Stimulated activated CD8-positive, alpha-beta memory T cell treated with anti-CD3 and anti-CD28 coated beads, Interleukin-4, amount 100 ng/mL, for 48 hours (primary cell): ENCODE measurements at regions not wholly inside any gene's neighbourhood (a gene's known extent, or its start where the extent isn't known, plus 50 kb on each side); places are given as distances from the start of the nearest gene placed in this dataset.
"Not testable (repeated sequence)": the region's sequence is repeated elsewhere in the genome, so short reads cannot be mapped to it uniquely, and the experiment has no call there.

Experiments
- DNase-seq: peaks from one replicate; pipeline ENCODE4 v3.0.0-alpha.2; 2020

DNA sequence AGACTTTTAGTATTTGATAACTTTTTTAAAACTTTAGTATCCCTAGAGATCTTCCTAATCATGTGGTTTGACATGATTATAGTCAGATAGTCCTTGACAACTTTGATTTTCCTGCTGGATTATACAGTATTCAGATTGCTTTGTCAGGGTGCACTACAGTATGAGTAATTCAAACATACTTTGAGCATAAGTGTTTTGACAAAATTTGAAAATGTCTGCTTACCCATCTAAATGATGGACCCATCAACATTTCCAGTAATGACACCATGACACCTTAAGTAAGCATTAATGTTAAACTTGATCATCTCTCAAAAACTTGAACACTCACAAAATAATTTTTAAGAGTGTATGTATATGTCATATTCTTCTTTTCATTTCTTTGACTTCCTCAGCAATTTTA is 514.5 kb upstream of the SMIM31 start:
- DNase-seq = no peak

DNA sequence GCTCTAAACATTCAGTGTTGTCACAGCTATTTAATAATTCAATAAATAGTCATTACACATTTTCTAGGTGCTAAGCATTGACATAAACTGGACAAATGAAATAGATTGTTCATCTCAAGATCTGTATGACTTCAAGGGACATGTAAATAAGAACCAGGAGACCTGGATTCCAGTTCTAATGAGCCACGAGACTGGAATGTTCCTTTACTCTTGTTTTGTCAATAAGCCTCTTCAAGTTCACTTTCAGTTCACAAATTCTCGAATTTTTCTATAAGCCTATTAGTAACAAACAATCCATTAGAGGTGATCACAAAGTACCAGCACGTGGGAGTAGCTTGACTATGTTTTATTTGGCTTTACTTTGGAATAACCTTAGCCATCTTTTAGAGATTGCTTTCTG is 514.0 kb upstream of the SMIM31 start:
- no peak for DNase-seq

DNA sequence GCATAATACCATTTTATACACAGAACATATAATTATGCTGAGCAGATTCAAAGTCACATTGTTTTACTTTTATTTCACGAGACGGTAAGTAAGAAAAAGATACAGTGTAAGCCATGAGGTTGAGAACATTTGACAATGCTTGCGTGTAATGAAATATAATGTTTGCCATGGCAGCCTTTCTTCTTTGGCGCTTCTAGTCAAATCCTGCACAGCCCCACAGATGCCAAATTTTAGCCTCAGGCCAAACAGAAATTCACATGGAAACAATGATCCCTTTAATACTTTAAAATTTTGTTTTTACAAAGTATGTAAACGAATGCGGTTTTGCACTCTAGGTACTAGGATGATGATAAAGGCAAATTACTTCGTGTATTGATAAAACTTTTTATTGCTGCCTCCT is 502.7 kb upstream of the SMIM31 start:
- DNase-seq = no peak

DNA sequence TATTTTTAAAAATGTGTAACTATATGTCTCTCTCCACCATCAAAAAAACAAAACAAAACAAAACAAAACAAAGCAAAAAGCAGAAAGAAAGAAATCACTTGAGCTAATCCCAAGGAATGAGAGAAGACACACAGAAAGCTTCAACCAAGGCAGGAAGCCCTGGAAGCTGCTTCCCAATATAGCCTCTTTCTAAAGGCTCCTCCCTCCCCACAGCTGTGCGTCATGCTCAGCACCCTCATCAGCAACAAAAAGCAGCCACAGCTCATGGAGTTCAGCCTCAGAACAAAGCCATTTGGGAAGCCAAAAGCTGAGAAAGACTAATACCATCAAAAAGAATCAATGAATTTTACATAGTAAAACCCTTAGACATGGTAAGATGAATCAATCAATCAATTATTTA is 501.6 kb upstream of the SMIM31 start:
- no peak for DNase-seq

DNA sequence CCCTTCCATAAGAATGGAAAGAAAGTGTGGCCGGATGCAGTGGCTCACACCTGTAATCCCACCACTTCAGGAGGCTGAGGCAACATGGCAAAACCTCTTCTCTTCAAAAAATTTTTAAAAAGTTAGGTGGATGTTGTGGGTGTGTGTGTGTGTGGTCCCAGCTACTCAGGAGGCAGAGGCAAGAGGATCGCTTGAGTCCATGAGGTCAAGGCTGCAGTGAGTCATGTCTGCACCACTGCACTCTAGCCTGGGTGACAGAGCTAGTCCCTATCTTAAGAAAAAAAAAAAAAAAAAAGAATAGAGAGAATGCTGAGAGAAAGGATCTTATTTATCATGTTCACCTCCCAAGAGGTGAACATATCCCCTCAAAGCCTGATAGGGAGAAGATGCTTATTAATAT is 492.1 kb upstream of the SMIM31 start:
- DNase-seq = no peak

DNA sequence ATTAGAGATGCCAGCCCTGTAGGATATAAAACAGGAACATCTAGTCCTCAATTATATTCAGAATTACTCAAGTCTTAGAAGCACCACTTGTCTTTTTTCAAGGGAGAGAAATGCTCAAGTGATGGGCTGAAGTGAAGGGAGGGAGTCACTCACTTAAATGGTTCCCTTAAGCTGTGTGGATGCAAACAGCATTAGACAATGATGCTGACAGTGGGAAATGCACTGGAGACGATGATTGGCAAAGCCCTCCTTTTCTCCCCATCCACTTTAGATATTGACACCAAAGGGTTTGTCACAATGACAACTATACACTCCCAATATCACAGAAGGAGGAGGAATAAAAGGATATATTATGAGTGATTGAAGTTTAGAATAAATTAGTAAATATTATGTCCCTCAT is 491.4 kb upstream of the SMIM31 start:
- DNase-seq = not testable (repeated sequence)

DNA sequence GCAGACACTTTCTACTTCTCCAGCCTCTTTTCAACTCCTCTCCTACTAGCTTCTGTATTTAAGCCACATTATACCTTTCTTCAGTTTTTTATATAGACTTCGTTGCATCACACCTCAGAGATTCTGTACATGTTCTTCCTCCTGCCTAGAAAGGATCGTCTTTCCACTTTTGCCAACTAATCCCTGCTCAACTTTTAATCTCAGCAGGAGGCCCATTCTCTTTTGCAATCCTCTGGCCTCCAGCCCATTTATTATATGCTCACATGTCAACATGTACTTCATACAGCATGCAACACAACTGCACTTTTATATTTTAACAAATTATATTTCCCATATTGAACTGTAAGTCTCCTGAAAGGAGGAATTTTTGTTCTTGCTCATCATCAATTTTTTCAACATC is 476.5 kb upstream of the SMIM31 start:
- DNase-seq = not testable (repeated sequence)

DNA sequence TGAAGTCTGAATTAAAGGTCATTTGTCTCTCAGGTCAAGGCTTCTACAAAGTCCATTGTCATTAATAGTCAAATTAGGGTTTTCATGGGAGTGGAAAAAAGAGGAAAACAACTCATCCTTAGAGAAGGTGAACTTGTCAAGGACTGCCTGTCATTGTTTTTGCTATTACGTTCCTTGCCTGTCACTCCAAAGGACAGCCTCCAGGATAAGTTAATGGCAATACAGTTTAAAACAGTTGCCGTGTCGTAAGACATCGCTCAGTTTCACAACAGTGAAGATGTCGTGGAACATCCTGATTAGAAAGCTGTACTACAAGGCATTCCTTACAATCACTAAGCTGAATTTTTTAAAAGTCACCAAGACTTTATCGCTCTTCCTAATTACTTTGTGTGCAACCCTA is 466.8 kb upstream of the SMIM31 start:
- DNase-seq = no peak

DNA sequence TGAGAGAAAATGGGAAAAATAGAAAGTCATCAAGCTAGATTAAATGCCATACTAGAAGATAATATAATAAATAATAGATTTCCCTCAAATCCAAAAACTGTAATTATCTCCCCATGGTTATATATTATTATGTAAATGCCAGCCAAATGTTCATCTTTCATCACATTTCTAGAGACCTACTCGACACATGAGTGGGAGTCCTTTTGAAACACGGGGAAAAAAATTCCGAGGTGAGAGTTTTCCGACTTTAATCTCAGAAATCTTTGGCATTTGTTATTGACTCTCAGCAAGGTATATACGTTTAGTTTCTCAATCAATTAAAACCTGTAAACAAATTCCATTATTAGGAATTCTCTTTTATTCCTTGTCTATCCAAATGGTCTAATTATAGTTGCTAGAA is 465.4 kb upstream of the SMIM31 start:
- DNase-seq = no peak

DNA sequence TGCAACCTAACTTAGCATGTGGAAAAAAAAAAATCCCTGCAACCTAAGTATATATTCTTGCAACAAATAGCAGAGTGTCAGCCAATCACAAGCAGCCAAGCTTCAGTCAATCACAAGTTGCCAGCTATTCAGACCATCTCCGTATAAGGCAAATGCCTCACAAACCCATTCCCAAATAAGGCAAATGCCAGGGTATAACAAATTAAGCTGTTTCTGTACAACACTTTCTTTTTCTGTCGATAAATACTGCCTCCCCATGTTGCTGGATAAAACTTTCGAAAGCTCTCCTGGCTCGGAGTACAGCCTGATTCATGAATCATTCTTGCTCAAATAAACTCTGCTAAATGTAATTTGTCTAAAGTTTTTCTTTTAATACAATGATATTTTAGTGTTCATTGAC is 460.7 kb upstream of the SMIM31 start:
- no peak for DNase-seq

DNA sequence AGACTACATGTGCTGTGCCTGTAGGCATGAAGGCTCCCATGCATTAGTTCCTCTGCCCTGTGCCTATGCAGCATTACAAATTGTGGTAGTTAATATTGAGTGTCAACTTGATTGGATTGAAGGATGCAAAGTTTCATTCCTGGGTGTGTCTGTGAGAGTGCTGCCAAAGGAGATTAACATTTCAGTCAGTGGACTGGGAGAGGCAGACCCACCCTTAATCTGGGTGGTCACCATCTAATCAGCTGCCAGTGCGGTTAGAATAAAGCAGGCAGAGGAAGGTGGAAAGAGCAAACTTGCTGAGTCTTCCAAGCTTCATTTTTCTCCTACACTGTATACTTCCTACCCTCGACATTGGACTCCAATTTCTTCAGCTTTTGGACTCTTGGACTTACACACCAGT is 460.2 kb upstream of the SMIM31 start:
- no peak for DNase-seq

DNA sequence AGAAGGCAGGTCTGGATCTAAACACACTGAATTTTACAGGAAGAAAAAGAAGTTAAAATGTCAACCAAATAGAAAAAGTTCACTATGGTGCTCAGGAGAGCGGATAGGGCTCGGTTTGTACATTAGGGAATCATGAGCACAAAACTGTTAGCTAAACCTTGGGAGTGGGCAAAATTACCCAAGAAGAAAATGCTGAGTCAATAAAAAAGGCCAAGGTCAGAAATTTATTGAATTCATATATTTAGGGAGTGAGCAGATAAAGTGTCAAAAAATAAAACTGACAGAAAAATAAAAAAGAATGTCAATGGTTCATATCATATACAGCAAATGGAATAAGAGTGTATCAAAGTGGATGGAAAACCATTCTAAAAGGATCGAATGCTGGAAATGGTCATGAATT is 452.5 kb upstream of the SMIM31 start:
- DNase-seq = no peak

DNA sequence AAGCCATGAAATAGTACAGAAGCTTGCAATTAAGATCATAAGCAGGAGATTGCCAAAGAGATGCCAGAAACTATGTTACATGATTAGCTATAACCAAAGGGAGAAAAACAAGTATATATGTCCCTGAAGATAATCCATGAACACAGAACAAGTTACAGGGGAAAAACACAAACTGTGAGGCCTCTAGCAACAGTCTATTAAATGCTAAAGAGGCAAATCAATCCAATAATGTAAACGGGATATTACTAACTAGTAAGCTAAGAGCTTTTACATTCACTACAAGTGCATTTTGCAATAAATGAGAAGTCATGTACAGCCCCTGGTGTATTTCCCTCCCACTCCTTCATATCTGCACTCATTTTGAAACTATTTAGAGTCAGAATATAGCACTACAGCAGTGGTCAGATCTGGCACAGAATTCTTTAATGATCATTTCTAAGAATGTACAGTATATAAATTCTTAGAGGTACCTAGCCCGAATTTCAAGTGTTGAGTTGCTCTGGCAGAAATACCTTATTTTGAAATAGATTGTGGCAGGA is 449.8 kb upstream of the SMIM31 start:
- no peak for DNase-seq

DNA sequence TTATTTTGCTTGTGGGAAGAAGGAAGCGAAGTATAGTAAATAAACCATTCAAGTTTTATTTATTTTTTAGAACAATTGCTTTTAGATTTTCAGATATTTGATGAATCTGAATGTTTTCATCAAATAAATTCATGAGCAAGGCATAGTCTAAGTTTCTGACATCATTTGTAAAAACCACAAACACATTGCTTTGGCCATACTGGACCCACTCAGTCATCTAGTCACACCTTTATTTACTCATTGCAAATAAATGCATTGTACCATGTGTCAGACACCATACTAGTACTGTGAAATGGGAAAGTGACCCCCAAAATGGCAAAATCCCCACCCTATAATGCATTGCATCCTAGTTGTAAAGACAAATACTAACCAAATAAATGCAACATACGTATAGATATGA is 449.1 kb upstream of the SMIM31 start:
- DNase-seq = no peak

DNA sequence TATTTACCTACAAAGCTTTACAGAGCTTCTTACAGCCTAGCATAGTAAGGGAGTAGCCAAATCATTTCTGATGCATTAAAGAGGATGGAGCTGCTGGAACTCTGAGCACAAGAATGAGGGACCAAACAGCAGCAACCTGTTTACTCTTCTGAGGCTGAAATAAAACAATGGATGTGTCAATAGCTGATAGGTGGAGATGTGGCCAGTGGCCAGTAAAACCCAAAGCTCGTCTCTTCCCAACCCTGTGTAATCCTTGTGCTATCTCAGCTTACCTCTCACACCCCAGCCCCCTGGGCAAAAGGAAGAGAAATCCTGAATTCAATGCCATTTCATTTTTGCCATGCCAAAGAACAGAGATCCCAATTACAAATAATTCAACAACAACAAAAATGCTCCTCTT is 446.7 kb upstream of the SMIM31 start:
- no peak for DNase-seq

DNA sequence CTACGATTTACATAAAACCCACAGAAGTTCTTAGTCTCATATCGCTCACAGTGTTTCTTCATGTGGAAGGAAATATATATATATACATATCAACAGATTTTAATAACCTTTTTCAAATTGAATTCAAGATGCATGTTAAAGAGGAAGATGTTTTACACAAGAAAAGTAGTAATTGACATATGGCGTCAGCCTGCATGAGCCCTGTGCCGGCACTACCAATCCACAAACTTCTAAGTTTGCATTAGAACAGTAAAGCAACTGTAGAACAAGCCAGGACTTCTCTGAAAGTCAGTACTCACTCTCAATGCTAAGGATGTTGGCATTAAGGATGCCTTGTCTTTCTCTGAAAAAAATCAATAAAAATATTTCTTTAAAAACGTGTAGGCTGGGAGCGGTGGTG is 441.3 kb upstream of the SMIM31 start:
- no peak for DNase-seq

DNA sequence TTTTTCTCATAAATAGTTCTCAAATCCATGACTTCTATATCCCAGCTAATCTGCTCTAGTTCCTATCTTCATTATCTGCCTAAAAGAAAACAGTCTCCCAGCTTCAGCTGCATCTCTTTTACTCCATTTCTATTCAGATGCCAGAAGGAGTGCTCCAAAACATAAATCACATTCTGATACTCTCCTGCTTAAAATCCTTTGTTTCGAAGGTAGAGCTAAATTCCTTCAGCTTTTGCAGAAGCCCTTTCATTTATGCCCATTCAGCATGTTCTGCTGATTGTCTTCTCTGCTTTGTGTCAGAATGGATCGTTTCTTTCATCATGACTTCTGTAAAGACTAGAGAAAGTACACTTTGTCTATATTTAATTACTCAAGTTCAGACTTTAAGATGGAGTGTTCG is 440.1 kb upstream of the SMIM31 start:
- DNase-seq = no peak

DNA sequence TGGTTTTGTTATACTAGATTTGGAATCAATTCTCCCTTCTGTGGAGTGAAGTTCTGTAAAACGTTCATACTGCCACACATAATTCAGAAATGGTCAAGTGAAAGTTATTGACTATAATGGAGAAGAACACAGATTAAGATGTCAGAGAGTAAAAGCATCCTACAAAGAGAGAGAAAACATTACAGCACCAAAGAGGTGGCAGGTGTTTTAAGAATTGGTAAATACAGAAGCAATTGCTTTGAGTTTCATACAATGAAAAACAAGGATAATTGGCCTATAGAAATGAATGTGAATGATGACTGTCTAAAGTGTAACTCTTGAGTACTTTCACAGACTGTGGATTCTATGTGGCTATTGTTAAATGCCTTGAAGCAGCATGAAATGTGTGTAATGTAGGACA is 435.6 kb upstream of the SMIM31 start:
- no peak for DNase-seq

DNA sequence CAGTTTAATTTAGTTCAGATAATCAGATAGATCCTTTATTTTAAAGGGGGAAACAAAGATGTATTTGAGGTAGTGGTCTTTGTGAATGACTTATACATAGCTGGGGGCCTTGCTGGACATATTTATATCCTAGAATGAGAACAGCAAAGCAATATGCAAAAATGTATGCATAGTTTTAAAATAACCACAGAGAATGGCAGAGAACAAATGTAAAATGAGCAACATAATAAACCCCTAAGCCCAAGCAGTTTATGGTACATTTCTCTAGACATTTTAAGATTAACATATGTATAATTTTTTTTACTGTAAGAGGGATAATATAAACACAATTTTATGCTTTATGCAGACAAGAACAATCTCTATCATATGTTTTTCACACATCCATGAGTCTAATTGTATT is 434.2 kb upstream of the SMIM31 start:
- DNase-seq = no peak

DNA sequence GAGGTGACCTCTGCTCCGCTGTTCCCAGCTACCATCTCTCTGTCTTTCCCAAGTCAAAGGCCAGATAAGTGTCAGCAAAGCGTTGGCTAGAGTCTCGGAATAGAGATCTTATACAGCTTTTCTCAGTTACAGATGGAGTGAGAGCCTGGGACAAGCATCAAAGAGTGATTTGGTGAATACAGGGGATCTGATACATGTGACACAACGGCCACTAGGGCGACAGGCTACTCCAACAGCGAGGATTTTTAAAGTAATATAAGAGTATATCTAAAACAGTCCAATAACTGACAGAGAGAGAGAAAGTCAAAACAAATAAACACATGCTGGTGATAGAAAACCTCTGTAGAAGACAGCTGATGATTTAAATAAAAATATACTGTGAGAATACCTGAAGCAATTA is 433.1 kb upstream of the SMIM31 start:
- no peak for DNase-seq

DNA sequence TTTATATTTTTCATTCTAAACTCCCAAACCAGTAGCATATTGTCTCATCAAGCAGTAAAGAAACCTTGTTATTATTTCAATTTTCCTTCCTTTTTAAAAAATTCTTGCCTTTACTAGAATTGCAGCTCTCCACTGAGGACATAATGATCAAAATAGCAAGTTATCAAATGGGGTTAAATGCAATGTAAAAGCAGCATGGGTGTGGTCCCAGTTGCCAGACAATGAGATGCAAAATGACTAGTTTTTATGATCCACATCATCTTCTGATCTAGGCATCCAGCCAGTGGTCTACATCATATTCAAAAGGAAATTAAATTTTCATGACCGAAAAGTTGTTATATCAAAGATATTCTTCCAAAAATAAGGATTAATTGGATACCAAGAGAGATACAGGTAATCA is 427.9 kb upstream of the SMIM31 start:
- DNase-seq = no peak

DNA sequence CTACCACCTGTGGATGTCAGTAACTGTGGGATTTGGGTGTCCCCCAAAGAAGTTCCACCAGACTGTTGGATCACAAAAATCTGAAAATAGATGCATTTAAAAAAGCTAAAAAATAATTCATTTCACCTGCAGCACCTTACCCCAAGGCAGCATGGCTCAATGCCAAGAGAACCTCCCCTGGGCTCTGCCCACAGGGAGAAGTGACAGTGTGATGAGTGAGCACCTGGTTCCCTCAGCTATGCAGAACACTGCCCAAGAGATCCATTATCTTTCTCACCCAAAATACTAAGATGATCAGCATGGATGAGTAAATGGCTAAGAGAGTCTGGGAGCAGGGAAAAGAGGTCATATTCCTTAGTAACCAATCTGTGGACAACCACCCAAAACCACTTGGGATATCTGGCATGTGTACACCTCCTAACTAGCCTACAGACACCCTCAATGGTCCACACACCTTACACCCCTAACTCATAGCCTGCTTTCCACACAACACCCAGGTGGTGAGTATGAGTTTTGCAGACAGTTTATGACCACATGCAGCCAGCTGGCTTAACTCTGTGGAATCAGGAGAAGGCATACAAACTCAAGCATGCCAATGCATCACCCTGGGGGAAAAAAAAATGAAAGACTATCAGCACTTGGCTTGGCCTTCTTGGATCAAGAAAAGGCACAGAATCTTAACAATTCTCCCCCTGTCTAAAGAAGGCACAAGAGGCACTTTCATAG is 416.5 kb upstream of the SMIM31 start:
- DNase-seq = no peak

DNA sequence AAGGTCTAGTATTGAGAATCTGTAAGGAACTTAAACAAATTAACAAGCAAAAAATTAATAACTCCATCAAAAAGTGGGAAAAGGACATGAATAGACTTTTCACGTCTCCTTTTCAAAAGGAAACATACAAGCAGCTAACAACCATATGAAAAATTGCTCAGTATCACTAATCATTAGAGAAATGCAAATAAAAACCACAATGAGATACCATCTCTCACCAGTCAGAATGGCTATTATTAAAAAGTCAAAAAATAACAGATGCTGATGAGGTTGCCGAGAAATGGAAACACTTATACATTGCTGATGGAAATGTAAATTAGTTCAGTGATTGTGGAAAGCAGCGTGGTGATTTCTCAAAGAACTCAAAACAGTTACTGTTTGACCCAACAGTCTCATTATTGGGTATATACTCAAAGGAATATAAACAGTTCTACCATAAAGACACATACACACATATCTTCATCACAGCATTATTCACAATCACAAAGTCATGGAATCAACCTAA is 410.4 kb upstream of the SMIM31 start:
- DNase-seq = no peak

DNA sequence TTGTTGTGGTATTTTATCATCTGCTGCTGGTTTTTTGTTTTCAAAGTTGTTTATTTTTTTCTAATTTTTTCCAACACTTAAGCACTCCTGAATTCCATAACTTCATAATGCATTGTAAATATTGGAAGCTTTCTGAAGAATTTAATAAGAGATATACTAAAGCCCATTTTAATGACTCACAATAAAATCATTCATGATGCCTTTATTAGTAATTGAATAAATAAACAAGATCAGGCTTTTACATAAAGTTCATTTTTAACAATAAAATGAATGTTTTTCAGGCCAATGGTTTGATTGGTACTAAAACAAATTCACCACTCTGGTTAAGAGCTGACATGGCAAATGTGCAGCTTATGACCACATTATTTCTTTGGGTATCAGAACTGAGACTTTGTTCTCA is 408.2 kb upstream of the SMIM31 start:
- DNase-seq = no peak

DNA sequence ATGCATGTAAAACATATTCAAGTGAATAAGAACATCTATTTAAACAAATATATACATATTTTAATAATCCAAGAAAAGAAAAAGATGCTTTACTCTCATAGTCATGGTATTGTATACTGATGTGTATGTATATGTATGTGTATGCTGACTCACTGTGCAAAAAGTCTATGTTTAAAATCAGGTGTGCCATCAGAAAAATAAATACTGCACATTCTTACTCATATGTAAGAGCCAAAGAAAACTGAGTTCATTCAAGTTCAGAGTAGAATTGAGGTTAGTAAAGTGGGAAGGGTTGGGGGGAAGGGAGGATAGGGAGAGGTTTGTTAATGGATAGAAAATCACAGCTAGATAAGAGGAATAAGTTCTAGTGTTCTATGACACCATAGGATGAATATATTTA is 403.9 kb upstream of the SMIM31 start:
- no peak for DNase-seq
